Astrocyte of the hippocampus (primary cell): ENCODE measurements at regions not wholly inside any gene's neighbourhood (a gene's known extent, or its start where the extent isn't known, plus 50 kb on each side); places are given as distances from the start of the nearest gene placed in this dataset.
"Not testable (repeated sequence)": the region's sequence is repeated elsewhere in the genome, so short reads cannot be mapped to it uniquely, and the experiment has no call there.

Experiments used
- DNase-seq: peaks from one replicate; pipeline ENCODE4 v3.0.0; 2011; ENCODE audit warnings: low read depth, low spot score

DNA sequence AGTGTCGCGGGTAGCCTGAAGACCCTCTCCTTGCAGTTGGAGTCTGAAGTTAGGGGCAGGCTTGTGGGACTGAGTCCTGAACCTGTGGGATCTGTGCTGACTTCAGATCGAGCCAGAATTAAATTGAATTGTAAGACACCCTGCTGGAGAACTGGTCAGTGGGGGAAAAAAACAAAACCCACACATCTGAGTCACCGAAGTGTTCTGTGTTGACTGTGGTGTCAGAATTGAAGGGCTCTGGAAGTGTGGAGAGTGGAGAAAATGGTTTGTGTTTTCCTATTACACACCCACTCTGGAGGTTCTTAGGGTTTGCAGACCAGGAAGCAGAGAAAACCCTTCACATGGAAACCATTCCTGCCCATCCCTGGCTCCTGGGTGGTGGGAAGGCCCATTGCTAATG, 209.5 kb upstream of the GALNT2 start:
- DNase-seq = peak; percentile 64

DNA sequence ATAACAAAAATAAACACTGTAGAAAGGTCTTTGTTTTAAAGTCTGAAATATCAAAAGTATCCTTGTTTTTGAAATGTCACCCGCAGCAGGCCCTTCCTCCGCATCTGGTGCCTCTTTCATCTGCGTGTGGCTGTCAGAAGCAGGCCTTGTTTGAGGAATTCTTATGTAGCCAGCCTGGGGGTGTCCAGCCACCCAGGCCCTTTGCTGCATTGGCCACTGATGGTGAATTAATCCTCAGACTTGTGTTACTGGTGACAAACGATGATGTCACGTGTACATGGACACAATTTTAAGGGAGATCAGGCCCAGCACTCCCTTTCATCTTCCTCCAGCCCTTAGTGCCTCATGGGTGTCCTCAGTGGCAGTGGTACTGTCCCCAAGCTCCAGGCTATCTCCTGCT, 208.0 kb upstream of the GALNT2 start:
- no peak for DNase-seq

DNA sequence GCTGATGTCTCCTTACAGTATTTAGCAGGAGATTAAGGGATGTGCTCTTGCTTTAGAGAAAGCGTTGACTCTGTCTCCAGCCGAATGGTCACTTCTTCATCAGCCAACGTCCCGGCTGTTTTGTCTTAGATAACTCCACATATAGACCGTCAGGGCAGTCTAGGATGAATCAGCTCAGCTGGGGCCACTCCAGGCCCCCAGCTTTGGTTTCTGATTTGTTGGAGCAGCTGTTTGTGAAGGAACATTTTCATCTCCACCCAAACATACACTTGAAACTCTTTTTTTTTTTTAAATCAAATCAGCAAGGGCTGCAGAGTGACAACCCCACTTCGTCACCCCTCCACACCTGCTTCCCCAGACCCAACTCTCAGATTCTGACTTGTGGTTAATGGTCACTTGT, 206.1 kb upstream of the GALNT2 start:
- DNase-seq = no peak

DNA sequence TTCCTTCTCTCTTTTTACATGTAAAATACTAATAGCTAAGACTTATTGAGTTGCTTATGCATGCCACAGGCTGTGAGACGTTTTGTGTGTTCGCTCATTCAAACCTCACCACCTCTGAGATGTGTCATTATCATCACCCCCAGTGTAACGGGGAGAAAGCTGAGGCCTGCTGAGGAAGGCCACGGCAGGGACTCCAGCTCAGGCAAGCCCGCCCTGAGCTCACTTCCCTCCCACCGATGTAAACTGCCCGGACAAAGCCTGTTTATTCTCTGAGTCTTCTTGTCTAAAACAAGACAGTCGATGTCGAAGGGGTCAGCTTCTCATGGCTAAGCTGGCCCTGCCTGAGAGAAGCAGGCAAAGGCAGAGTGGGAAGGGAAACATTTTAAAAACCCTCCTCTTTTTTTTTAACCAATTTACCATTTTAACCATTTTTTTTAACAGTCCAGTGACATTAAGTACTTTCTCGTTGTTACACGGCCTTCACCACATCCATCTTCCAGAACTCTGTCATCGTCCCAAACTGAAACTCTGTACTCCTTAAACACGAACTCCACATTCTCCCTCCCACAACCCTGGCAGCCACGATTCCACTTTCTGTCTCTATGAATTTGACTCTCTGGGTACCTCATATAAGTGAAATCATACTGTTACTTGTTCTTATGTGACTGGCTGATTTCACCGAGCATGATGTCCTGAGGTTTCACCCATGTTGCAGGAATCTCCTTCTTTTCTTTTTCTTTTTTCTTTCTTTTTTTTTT, 204.8 kb upstream of the GALNT2 start:
- DNase-seq = peak; percentile 23

DNA sequence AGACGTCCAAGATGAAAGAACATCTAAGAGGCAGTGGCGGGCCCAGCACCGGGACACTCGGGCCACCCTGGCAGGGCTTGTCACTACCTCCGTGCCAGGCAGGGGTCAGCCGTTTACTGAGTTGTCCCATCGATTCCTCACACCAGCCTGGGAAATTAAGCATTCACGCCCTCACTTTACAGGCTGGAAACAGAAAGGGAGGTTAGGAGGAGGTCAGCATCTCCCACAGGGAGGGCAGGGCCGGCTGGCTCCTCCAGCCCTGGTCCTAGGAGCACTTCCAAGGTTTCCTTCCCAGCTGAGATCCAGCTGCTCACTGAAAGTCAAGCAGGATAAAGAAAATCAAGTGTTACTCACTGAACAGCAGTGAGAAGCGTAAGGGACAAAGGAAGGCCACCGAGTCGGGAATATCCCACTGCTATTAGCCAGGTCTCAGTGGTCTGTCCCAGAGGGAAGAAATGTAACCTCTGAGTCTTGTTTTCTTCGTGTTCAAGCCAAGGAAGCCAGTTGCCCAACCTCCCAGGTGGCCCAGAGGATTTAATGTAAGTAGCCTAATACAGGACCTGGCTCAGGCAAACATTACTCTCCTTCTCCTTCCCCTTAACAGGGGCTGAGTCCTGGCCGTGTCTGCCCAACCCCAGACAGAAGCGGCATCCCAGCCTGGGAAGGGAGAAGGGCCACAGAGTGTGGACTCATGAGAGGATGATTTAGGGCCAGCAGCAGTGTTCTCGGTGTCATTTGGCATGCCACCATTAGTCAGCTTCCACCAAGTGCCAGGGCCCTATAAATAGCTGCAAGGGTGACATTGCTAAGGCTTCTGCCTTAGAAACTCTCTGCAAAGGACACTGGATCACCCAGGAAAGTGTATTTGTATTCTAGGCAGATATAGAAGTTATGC, 203.1 kb upstream of the GALNT2 start:
- DNase-seq = no peak

GRCh38 chr1:229864686-229865230, 202.3 kb upstream of the GALNT2 start:
- no peak for DNase-seq

GRCh38 chr1:229865321-229865720, 201.7 kb upstream of the GALNT2 start:
- not testable (repeated sequence) for DNase-seq

DNA sequence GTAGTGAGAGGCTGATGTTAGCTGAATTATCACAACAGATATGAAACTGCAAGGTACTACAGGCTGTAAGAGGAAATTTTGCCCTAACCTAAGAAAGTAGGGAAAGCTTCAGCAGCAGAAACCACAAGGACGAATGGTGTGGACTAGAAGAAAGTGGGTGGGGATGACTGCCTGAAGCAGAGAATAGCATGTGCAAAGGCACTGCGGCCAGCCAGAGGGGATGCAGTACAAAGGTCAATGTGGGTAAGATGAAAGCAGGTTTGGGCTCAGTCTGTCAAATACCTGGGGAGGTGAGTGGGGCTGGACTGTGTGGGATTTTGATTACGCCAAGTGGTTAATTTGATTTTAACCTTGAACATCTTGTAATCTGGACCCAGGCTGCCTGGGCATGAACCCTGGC, 199.3 kb upstream of the GALNT2 start:
- no peak for DNase-seq

- peak; percentile 32 for DNase-seq
Measured at GRCh38 chr1:229869240-229869639, 197.8 kb upstream of the GALNT2 start.

DNA sequence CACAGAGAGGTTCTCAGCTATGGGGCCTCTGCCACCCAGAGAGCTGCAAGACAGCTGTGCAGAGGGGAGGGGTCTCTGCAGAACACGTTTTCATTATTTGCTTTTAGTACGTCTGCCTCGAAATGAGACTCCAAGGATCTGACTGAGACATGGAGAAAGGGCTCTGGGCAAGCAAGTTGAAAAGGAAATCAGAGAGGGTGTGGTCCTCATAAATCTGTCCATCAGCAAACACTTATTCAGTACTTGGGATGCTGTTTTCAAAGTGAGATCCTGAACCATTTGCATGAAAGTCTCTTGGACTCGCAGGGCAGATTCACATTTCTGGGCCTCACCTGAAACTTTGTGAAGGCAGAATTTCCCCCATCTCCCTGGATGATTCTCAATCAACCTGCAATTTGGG, 197.4 kb upstream of the GALNT2 start:
- DNase-seq = no peak

GRCh38 chr1:229870381-229870780, 196.7 kb upstream of the GALNT2 start:
- no peak for DNase-seq

GRCh38 chr1:229871078-229871676, 195.9 kb upstream of the GALNT2 start:
- DNase-seq = no peak

DNA sequence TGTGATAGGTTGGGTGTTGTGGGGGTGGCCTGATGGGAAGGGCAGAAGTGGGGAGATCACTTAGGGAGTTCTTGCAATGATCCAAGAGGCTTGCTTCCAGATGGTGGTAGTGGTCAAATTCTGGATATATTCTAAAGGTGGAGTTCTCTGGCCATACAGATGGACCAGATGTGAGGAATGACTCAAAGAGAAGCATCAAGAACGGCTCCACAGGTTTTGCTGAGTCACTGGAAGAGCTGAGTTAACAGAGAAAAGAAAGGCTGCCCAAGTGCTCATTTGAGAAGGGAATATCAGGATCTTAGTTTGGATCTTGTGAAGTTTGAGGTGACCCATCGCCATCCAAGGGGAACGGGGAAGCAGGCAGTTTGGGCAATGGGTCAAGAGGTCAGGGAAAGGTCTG, 192.9 kb upstream of the GALNT2 start:
- no peak for DNase-seq

DNA sequence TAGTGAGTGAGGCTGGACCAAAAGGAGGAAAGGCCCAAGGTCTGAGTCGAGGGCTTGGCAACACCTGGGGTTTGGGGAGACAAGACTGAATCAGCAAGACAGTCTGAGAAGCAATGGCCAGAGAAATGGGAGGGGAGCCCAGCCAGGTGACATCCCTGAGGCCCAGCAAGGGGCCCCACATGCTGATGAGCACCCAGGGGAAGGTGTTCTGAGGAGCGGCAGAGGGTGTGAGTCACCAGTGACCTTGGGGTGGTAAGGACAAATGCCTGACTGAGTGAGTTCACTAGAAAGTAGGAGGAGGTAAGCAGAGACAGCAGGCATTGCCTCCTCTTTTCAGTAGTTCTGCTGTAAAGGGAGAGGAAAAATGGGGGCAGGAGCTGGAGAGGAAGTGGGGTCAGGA, 192.4 kb upstream of the GALNT2 start:
- DNase-seq = no peak

DNA sequence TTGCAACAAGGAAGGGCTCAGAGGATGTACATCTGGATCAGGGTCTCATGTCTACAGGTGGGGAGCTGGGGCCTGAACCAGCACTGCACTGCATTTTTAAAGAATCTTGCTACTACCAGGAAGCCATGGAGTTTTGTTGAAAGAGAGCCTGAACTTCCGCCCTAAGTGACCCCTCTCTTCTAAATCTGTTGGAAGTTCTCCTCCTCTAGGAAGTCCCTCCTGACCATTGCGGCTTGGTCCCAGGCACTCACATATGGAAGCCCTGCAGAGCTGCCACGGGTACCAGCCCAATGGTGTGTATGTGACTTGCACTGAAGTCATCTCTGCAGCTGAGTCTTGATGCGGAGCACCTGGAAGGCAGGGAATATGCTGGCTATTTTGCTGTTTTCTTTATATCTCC, 192.0 kb upstream of the GALNT2 start:
- no peak for DNase-seq

DNA sequence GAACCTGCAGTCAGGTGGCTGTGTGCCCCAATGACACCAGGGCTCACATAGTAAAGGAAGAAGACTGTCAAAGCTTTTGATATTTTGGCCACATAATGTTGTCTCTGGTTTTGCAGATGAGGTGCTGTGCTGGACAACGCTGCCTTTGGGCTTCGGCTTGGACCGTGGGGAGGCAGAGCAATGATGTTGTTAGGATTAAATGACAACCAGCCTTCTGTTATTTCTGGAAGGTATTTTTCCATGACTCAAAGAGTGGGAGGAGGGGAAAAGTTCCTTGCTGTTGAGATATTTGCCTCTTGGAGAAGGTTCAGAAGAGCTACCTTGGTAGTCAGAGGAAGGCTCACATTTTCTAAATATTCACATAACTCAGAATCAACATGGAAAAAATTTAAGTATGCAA, 187.3 kb upstream of the GALNT2 start:
- peak; percentile 23 for DNase-seq

DNA sequence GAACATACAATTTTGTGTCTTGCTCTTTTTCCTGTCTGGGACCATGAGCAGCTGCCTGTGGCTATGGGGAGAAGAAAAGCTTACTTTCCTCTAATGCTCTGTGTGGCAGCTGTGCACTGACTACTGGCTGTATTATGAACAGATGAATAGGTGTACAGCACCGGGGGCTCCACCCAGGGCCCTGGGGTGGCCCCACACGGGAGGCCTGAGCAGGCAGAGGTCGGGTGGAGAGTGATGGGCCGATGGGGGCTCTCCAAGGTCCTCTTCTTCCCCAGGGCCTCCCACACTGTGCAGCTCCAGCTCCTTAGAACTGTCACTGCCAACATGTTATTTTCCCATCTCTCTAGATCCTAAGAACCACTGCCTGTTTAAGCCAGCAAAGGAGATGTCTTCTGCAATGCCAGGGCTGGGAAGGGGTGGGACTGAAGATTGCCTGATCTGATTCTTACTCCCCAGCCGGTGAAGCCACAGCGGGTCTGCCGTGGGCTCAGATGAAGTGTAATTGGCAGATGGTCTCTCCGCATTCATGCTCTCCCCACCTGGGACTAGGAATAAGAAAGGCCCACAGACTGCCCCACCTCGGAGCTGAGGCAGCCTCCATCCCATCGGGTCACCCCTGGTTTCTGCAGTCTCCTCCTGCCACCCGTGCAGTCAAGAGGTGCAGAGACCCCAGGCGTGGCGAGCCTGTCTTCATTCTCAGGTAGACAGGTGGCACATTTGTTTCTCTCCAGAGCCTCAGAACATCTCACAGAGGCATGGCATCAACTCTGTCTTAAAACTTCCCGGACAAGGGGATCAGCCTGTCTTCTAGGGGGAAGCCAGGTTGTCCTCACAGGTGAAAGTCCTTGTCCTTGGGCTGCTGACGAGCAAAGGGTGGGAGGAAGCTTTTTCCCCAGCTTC, 186.5 kb upstream of the GALNT2 start:
- no peak for DNase-seq

DNA sequence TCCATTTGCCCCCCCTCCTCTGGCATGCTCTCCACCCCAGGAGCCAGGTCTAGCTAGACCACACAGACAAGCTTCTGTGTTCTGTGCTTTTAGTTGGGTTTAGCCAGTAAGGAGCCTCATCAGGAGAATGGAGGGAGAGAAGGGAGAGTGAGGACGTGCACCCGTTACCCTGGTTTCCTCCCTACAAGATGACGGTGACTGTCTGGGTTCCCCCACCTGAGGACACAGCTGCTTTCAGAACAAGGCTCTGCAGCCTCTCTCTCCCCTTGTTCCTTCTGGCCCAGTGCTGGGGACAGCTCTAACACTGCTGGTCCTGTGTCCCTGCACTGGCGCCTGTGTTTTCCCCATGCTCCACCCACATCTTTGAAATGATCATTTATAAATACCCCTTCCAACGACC, 184.4 kb upstream of the GALNT2 start:
- DNase-seq = no peak

DNA sequence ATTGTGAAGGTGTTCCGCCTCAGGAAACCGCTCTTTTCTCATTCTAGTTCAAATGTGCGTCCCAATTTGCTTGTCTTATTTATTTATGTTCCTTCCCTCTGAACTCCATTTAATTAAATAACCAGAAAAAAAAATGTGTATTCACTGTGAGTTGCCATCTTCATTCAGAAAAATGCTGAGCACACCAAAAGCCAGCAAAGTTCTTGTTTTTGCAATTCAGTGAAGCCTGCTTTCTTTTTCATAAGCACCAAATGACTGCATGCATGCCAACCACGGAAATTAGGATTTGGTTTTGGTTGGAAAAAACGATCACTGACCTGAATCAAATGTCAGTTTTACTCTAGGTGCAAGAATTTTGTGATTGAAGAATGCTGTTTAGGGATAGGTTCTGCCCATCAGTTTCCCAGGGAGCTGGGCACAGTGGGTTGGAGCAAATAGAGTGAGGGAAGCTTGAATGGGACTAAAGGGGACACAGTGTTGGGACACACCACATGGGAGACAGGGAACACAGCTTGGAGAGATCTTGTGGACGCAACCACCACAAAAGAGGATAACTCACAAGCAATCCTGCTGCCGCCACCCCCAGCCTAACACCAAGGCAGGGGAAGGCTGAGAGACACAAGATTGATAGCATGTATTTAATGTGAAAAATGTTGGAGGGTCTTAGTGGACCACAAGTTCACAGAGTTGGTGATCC, 183.4 kb upstream of the GALNT2 start:
- DNase-seq = no peak

DNA sequence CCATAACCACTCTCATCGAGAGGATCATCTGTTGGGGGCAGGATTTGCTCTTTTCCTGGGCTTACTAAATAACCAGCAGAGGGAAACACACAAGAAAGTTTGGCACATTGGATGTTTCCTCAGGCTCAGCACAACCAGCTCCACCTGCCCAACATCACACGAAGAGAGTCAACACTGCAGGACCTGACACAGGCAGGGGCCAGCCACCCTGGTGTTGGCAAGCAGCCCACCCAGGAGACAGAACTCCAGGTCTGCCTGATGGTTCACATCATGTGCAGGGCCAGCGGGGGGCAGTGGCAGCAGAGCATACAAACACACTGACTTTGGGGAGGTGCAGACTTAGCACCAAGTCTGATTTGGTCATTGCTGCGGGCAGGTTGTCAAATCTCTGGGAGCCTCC, 182.3 kb upstream of the GALNT2 start:
- no peak for DNase-seq
